Cardiac fibroblast (primary cell): ENCODE measurements at regions not wholly inside any gene's neighbourhood (a gene's known extent, or its start where the extent isn't known, plus 50 kb on each side); places are given as distances from the start of the nearest gene placed in this dataset.

Experiments
- DNase-seq, 2 donors: peaks; one replicate each; pipeline versions ENCODE4 v3.0.0 to v3.0.0-alpha.2; 2010; ENCODE audit warnings: low read depth in 2 of 2
- H3K4me3 ChIP-seq, 2 donors: replicated peaks in 1 of 2; 1 replicate in 1 of 2; 2 replicates in 1 of 2; pipeline ENCODE4 v1.5.1; 2011; ENCODE audit warnings: low read depth in 2 of 2, low read length in 2 of 2, mild to moderate bottlenecking in 2 of 2, moderate library complexity in 1 of 2
- TF ChIP-seq, protein P1 (sequence below): IDR thresholded peaks from one replicate; pipeline ENCODE4 v1.5.1; 2011; ENCODE audit warnings: low read depth, mild to moderate bottlenecking, low read length, inconsistent platforms

DNA sequence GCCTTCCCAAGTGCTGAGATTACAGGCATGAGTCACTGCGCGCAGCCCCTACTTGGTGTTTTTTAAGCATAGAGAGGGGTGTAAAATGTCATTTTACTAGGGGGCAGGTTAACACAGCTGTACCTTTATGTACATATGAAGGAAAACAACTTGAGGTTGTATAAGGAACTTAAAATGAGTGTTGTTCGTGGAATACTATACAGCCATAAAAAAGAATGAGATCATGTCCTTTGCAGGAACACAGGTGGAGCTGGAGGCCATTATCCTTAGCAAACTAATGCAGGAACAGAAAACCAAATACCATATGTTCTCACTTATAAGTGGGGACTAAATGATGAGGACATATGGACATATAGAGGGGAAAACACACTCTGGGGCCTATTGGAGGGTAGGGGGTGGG, 256.2 kb upstream of the C2CD4B start:
- TF ChIP-seq, protein P1, sequence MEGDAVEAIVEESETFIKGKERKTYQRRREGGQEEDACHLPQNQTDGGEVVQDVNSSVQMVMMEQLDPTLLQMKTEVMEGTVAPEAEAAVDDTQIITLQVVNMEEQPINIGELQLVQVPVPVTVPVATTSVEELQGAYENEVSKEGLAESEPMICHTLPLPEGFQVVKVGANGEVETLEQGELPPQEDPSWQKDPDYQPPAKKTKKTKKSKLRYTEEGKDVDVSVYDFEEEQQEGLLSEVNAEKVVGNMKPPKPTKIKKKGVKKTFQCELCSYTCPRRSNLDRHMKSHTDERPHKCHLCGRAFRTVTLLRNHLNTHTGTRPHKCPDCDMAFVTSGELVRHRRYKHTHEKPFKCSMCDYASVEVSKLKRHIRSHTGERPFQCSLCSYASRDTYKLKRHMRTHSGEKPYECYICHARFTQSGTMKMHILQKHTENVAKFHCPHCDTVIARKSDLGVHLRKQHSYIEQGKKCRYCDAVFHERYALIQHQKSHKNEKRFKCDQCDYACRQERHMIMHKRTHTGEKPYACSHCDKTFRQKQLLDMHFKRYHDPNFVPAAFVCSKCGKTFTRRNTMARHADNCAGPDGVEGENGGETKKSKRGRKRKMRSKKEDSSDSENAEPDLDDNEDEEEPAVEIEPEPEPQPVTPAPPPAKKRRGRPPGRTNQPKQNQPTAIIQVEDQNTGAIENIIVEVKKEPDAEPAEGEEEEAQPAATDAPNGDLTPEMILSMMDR = no peak
- no peak for DNase-seq
- H3K4me3 ChIP-seq = no peak overlapping the region

DNA sequence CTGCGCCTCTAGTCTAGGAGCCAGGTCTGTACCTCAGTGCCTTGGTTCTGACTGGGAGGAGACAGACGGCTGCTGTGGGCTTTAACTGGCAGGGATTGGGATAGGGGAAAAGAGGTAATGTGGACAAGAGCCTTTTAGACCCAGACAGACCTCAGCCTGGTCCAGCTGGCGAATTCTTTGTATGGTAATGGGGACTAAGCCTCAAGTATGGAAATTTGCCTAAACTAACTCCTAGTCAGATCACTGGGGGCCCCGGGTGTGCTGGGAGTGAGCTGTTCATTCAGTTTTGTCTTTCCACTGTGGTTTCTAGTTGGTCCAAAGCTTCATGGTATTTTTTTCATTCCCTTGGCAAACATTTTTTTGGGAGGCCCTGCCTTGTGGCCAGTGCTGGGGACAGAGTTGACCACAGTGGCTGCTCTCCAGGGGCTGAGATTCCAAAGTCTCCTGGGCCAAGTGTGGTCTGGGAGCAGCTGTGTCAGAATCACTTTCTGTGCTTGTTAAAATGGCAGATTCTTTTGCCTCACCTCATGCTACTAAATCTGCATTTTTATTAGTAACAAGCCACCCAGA, 261.4 kb upstream of the C2CD4B start:
- DNase-seq = peak; percentile 12 to 22
- TF ChIP-seq, protein P1 = no peak
- no peak overlapping the region for H3K4me3 ChIP-seq

DNA sequence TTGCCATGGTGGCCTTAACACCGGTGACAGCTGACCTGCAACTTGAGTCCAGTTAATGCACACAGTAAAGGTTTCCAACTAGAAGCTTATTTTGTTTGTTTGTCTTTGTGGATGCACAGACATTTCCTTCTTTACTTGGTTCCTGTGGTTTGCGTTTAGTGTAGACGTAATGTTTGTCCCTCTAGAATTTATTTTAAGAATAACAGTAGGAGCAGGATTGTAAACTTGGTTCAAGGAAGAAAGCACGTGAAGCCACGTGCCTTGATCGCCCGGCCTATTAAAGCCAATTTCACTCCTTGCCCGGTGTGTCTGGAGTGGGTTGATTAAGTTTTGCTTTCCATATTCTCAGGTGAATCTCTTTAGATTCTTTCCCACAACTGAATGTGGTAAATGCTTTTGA, 263.2 kb upstream of the C2CD4B start:
- TF ChIP-seq, protein P1 = no peak
- no peak overlapping the region for H3K4me3 ChIP-seq
- DNase-seq = no peak

DNA sequence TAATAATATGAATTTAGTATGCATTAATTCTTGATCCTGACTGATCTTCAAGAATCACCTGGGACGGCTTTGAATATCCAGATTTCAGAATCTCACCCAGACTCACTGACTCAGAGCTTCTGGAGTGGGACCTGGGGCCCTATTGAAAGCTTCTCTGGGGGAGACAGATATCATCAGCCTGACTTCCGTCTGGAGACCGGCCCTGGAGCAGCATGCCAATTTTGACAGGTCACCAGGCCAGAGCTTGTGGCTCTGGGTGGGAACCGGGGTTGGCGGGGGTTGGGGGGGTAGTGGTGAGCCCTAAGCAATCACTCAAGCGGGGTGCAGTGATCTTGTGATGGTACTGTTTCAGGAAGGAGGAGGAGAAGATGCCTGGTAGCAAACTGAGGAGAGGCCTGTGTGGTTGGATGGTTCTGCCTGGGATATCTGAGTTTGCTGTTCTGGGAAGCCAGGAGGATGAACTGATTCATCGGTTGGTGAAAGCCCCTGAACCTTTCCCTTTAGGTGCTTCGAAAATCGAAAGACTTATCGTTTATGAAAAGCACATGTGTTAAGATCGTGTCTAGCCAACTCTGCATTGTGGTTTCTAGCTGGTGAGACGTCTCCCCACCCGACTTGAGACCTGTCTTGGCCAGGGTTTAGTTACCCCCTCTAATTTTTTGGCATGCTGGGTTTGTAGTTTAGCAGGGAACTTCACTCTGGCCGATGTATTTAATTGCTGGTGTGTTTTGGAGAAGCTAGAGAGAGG, 263.9 kb upstream of the C2CD4B start:
- no peak overlapping the region for H3K4me3 ChIP-seq
- TF ChIP-seq, protein P1 = no peak
- no peak for DNase-seq

DNA sequence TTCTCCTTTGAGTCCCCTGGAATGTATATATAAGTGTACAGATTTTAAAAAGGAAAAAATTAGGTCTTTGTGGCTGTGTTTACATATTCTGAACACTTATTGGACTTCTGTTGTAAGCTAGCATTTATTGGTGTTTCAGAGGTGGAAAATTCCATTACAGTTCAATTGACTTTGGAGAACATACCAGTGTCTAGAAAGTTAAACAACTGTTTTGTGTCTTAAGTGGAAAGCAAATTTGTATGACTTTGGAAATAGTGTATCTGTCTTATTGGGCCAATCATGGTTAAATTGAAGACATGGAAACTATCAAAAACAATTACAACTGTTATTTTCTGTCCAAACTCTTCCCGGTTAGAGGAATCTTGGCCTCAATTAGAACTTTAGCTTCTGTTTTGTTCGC, 265.0 kb upstream of the C2CD4B start:
- no peak for DNase-seq
- TF ChIP-seq, protein P1 = no peak
- H3K4me3 ChIP-seq = no peak overlapping the region

DNA sequence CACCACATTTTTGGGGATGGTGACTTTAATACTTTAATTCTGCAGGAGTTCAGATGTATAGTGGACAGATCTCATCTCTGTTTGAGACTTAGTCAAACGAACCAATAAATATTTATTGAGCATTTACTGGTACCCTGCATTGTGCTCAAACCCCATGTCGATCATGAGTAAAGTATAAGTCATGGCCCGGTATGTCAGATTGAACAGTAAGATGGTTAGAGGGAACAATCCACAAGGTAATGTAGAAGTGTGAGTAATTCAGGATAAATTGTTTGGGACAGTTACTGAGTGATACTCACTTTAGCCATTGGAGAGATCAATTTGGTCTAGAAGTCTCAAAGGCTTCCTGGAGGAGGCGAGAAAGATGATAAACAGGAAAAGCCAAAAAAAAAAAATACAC, 265.5 kb upstream of the C2CD4B start:
- no peak overlapping the region for H3K4me3 ChIP-seq
- no peak for DNase-seq
- TF ChIP-seq, protein P1 = no peak
